Tibial nerve (tissue), 4 donors: ENCODE measurements at regions not wholly inside any gene's neighbourhood (a gene's known extent, or its start where the extent isn't known, plus 50 kb on each side); places are given as distances from the start of the nearest gene placed in this dataset.

Experiments used
- CTCF ChIP-seq, 5 experiments: fragments of 200-600 bp in 3 of 5; fragments of 450-650 bp in 2 of 5; sonication (generic) in 3 of 5; IDR thresholded peaks; one replicate each; pipeline ENCODE4 v1.5.1; 2016 to 2019; ENCODE audit warnings: antibody characterized with exemption in 5 of 5, mild to moderate bottlenecking in 3 of 5, moderate library complexity in 2 of 5
- EP300 ChIP-seq, 2 donors: sonication (generic); formaldehyde crosslinking; IDR thresholded peaks; one replicate each; pipeline ENCODE4 v1.6.1; 2017; ENCODE audit warnings: antibody characterized with exemption in 2 of 2, mild to moderate bottlenecking in 1 of 2
- POLR2A ChIP-seq, 2 donors: fragments of 450-650 bp; IDR thresholded peaks; one replicate each; pipeline ENCODE4 v1.6.1; 2017; ENCODE audit warnings: antibody characterized with exemption in 2 of 2, mild to moderate bottlenecking in 2 of 2, moderate library complexity in 2 of 2

GRCh38 chr3:70736009-70736408 lies 423.6 kb upstream of the MDFIC2 start:
- no peak for TF ChIP-seq CTCF (IDR thresholded peaks at IDR 0.05)
- TF ChIP-seq EP300 (IDR thresholded peaks at IDR 0.05) = no peak
- TF ChIP-seq POLR2A (IDR thresholded peaks at IDR 0.05) = no peak
